Muscle of leg (tissue), 3 donors: ENCODE measurements at regions not wholly inside any gene's neighbourhood (a gene's known extent, or its start where the extent isn't known, plus 50 kb on each side); places are given as distances from the start of the nearest gene placed in this dataset.
A peak's percentile ranks its signal among the peaks of the same experiment; 100 is the strongest.
"Not testable (repeated sequence)": the region's sequence is repeated elsewhere in the genome, so short reads cannot be mapped to it uniquely, and the experiment has no call there.

Experiments
- DNase-seq: peaks from one replicate; pipeline ENCODE4 v3.0.0; 2013
- H3K27ac ChIP-seq: one replicate; pipeline ENCODE4 v1.5.1; 2013; ENCODE audit warnings: mild to moderate bottlenecking, low read length, control low read depth
- H3K27me3 ChIP-seq: one replicate; pipeline ENCODE4 v1.6.1; 2013; ENCODE audit warnings: low read length; ENCODE audit not compliant: control insufficient read depth, insufficient read depth
- H3K36me3 ChIP-seq: one replicate; pipeline ENCODE4 v1.6.1; 2013; ENCODE audit warnings: low read length; ENCODE audit not compliant: control insufficient read depth, insufficient read depth
- H3K4me1 ChIP-seq: one replicate; pipeline ENCODE4 v1.6.1; 2013; ENCODE audit warnings: low read length; ENCODE audit not compliant: control insufficient read depth, insufficient read depth
- H3K4me3 ChIP-seq: one replicate; pipeline ENCODE4 v1.5.1; 2013; ENCODE audit warnings: low read length, control low read depth
- H3K9me3 ChIP-seq: replicated peaks from 2 replicates; pipeline ENCODE4 v1.6.1; 2013; ENCODE audit warnings: low read depth, low read length; ENCODE audit not compliant: control insufficient read depth
- WGBS: methylation state at CpG from one replicate; pipeline ENCODE4 v1.1.5; 2013; ENCODE audit warnings: missing lambda C conversion rate; ENCODE audit not compliant: insufficient coverage; 5-methylcytosine and 5-hydroxymethylcytosine counted together

DNA sequence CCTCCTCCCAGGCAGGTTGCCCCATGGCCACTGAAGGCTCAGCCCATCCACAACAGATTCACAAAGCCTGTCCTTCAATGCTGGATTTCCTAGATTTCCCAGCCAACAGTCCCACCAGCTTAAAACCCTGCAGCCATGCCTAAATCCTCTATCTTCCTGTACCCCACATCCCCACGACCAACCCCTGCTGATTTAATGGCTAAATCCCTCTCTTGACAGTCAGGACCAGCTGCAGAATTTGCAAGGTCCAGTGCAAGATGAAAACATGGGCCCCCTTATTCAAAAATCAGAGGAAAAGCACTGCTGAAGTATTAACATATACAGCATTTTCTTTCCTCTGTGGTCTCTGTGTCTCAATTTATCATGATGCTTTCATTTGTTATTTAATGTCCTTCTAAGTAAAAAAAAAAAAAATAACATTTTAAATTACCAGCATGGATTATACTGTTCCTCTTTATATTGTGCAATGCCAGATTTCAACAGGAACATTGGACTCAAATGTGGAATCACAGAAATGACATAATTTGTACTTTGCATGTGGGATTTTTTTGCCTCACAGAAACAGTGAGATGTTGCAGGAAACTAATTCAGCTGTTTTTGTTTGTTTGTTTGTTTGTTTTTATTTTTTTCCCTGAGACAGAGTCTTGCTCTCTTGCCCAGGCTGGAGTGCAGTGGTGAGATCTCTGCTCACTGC, 63.0 kb upstream of the DRD5 start:
- not testable (repeated sequence) for H3K4me1 ChIP-seq, H3K4me3 ChIP-seq, H3K9me3 ChIP-seq, H3K36me3 ChIP-seq, H3K27ac ChIP-seq, H3K27me3 ChIP-seq
- DNase-seq: peak; percentile 54
- WGBS: 13% methylated on average over 1 of the region's 1 CpG

DNA sequence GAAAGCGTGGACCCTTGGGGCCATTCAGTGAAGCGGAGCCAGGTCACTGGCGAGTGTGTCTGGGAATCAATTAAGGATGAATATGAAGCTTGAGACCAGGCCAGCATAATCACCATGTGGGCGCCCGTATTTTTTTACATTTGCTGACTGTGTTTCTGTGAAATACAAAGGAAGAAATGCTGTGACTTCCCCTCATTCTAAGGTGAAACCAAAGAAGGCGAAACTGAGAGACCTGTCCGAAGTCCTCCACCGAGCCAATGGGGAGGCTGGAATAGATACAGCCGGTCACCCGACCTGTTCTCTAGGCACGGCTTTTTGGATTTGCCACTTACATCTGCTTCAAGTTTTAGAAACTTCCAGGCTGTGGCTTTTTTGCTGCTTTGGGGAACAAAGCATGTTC, 59.3 kb upstream of the DRD5 start:
- H3K27ac ChIP-seq, H3K4me3 ChIP-seq, H3K4me1 ChIP-seq, H3K36me3 ChIP-seq, H3K9me3 ChIP-seq, DNase-seq, H3K27me3 ChIP-seq: not testable (repeated sequence)
- WGBS: 45% methylated on average over 7 of the region's 11 CpGs
